ENCODE measurements at regions not wholly inside any gene's neighbourhood (a gene's known extent, or its start where the extent isn't known, plus 50 kb on each side); places are given as distances from the start of the nearest gene placed in this dataset.

GRCh38 chr5:88666761-88667495, 216.1 kb downstream of the MEF2C start:
- ChIA-PET CTCF (interaction anchor here (0.5 to 1.7 kb wide), 3 partner anchors 13 to 394 kb away, joined by 3 to 6 read pairs (median 4); no protein-coding TSS in a partner anchor), POLR2A (no interaction called here)

GRCh38 chr5:88665750-88666215, 217.2 kb downstream of the MEF2C start:
- ChIA-PET POLR2A (no interaction called here), CTCF (interaction anchor here (0.8 to 1.7 kb wide), 3 partner anchors 13 to 880 kb away, joined by 3 to 6 read pairs (median 3); no protein-coding TSS in a partner anchor)

GRCh38 chr5:88664645-88665044, 218.3 kb downstream of the MEF2C start:
- POLR2A ChIA-PET = no interaction called here
- CTCF ChIA-PET = no interaction called here

GRCh38 chr5:88663793-88664216, 219.2 kb downstream of the MEF2C start:
- ChIA-PET CTCF (no interaction called here), POLR2A (no interaction called here)

- ChIA-PET CTCF (no interaction called here), POLR2A (no interaction called here)
Measured at GRCh38 chr5:88662846-88663245, 220.1 kb downstream of the MEF2C start.

GRCh38 chr5:88661806-88662207, 221.2 kb downstream of the MEF2C start:
- CTCF ChIA-PET = no interaction called here
- POLR2A ChIA-PET = no interaction called here

- ChIA-PET POLR2A (no interaction called here), CTCF (interaction anchor here (0.7 to 2.4 kb wide), 3 partner anchors 29 to 880 kb away, joined by 3 to 9 read pairs (median 3); no protein-coding TSS in a partner anchor)
Measured at GRCh38 chr5:88660947-88661805, 221.8 kb downstream of the MEF2C start.

- ChIA-PET POLR2A (no interaction called here), CTCF (interaction anchor here (0.7 to 2.4 kb wide), 3 partner anchors 30 to 879 kb away, joined by 3 to 9 read pairs (median 3); no protein-coding TSS in a partner anchor)
Measured at GRCh38 chr5:88660264-88660946, 222.6 kb downstream of the MEF2C start.

GRCh38 chr5:88659529-88660263, 223.3 kb downstream of the MEF2C start:
- CTCF ChIA-PET = interaction anchor here (1.1 to 2.4 kb wide), 3 partner anchors 12 to 879 kb away, joined by 3 to 9 read pairs (median 3); no protein-coding TSS in a partner anchor
- POLR2A ChIA-PET = no interaction called here

- ChIA-PET CTCF (interaction anchor here (1.0 to 2.4 kb wide), 3 partner anchors 11 to 32 kb away, joined by 3 to 9 read pairs (median 3); no protein-coding TSS in a partner anchor), POLR2A (no interaction called here)
Measured at GRCh38 chr5:88658886-88659285, 224.1 kb downstream of the MEF2C start.

- CTCF ChIA-PET = interaction anchor here (1.0 to 1.1 kb wide), 2 partner anchors 11 to 32 kb away, joined by 3 read pairs; no protein-coding TSS in a partner anchor
- POLR2A ChIA-PET = no interaction called here
Measured at GRCh38 chr5:88657906-88658775, 224.8 kb downstream of the MEF2C start.

GRCh38 chr5:88657136-88657535, 225.8 kb downstream of the MEF2C start:
- POLR2A ChIA-PET = no interaction called here
- CTCF ChIA-PET = no interaction called here

- POLR2A ChIA-PET = no interaction called here
- CTCF ChIA-PET = interaction anchor here (0.9 kb wide), 1 partner anchor 35 kb away, joined by 3 read pairs; no protein-coding TSS in a partner anchor
Measured at GRCh38 chr5:88656221-88656950, 226.6 kb downstream of the MEF2C start.

GRCh38 chr5:88653471-88653870, 229.5 kb downstream of the MEF2C start:
- ChIA-PET POLR2A (no interaction called here), CTCF (no interaction called here)

- ChIA-PET POLR2A (interaction anchor here (0.7 kb wide), 1 partner anchor 1703 kb away, joined by 6 read pairs; no protein-coding TSS in a partner anchor), CTCF (interaction anchor here (0.7 kb wide), 1 partner anchor 11 kb away, joined by 3 read pairs; no protein-coding TSS in a partner anchor)
Measured at GRCh38 chr5:88647901-88648300, 235.1 kb downstream of the MEF2C start.

- POLR2A ChIA-PET = no interaction called here
- CTCF ChIA-PET = no interaction called here
Measured at GRCh38 chr5:88646866-88647265, 236.1 kb downstream of the MEF2C start.

GRCh38 chr5:88644676-88645075, 238.3 kb downstream of the MEF2C start:
- ChIA-PET POLR2A (no interaction called here), CTCF (no interaction called here)
